Uterus (tissue), 2 donors: ENCODE measurements at regions not wholly inside any gene's neighbourhood (a gene's known extent, or its start where the extent isn't known, plus 50 kb on each side); places are given as distances from the start of the nearest gene placed in this dataset.

Experiments used
- CTCF ChIP-seq, 4 experiments: fragments of 200-600 bp in 2 of 4; fragments of 450-650 bp in 2 of 4; sonication (generic) in 2 of 4; IDR thresholded peaks; one replicate each; pipeline ENCODE4 v1.5.1; 2016 to 2019; ENCODE audit warnings: antibody characterized with exemption in 4 of 4, mild to moderate bottlenecking in 2 of 4, moderate library complexity in 1 of 4
- POLR2A ChIP-seq, 2 donors: fragments of 450-650 bp; IDR thresholded peaks; one replicate each; pipeline ENCODE4 v1.6.1; 2016; ENCODE audit warnings: antibody characterized with exemption in 2 of 2, mild to moderate bottlenecking in 1 of 2, moderate library complexity in 1 of 2

- TF ChIP-seq CTCF (IDR thresholded peaks at IDR 0.05): no peak
- TF ChIP-seq POLR2A (IDR thresholded peaks at IDR 0.05): no peak
Observed at GRCh38 chr1:29884740-29885139, 648.4 kb downstream of the PTPRU start.
